RCC 7860 (cell line): ENCODE measurements at regions not wholly inside any gene's neighbourhood (a gene's known extent, or its start where the extent isn't known, plus 50 kb on each side); places are given as distances from the start of the nearest gene placed in this dataset.
"Not testable (repeated sequence)": the region's sequence is repeated elsewhere in the genome, so short reads cannot be mapped to it uniquely, and the experiment has no call there.

Experiments
- DNase-seq: peaks from one replicate; pipeline ENCODE4 v3.0.0-alpha.2; 2015; ENCODE audit warnings: low spot score
- FAIRE-seq: peaks from 2 replicates; lab custom pipeline; 2012; peaks lifted over from hg19 to GRCh38; lab: Jason Lieb, UNC

DNA sequence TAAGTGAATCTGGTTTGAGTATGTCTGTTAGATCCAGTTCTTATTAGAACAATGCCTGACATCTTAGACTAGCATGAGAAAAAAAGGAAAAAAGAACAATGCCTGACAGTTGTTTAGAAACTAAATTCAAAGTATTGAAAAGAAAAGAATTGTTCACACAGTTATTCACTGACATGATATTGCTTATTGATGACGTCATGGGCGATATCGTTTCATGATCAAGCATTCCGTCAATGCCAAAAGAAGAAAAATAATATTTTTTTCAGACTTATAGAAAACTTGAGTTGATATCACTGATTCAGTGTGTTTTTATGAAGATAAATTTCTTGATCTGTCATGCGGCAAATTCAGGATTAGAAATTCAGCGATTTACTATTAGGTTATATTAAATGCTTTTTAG lies 196.5 kb upstream of the AGR3 start:
- no peak for FAIRE-seq
- DNase-seq: no peak

DNA sequence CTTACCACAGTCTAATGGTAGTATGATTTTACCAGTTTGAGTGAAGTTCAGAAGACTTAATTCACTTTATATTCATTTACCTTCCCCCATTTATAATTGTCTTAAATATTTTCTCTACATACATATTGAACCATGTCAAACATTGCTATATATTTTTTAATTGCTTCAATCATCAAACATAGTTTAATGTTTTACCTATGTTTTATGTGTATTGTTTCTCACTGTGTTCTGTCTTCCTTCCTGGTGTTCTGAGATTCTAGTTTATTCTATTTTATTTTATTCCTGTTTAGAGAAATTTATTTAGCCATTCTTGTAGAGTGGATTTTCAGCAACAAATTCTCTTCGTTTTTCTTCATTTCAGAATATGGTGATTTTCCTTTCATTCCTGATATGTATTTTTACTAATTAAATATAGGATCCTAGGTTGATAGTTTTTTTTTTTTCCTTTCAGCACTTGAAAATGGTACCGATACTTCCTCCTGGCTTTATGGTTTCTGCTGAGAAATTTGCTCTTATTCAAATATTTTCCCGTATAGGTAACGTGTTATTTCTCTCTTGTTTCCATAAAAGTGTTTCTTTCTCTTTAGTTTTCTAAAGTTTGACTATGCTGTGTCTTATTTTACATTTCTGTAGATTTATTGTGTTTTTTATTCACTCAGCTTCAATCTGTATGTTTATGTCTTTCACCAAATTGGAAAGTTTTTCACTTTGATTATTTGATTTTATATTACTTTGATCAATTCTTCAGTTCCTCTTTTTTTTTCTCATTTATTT lies 201.8 kb upstream of the AGR3 start:
- DNase-seq (no peak), FAIRE-seq (peak; percentile 55)

DNA sequence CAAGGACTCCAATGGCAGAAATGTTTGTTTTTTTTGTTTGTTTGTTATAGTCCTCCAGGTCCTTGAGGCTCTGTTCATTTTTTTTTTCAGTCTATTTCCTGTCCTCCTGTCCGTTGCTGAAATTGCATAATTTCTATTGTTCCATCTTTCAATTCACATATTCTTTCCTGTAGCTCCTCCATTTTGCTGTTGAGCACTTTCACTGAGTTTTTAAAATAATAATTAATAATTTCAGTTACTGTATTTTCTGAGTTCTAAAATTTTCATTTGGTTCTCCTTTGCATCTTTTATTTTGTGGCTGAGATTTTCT lies 202.3 kb upstream of the AGR3 start:
- FAIRE-seq (no peak), DNase-seq (no peak)

DNA sequence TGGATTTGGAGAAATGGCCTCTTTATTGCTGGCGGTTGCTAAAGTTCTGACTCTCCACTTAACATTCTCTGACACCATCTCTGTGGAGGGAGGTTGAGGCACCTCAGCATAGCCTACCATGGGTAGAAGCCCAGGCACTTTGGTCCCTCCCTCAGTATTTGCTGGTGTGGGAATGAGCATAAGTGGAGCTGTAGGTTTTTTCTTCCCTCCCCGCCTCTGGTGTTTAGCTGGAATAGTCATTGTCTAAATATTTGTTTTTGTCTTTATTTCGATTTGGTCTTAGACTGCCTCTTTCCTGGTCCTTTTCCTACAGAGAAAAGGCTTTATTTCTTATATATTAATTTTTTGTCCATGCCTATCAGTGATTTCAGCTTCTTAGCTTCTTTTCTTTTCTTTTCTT lies 203.4 kb upstream of the AGR3 start:
- FAIRE-seq (no peak), DNase-seq (no peak)

DNA sequence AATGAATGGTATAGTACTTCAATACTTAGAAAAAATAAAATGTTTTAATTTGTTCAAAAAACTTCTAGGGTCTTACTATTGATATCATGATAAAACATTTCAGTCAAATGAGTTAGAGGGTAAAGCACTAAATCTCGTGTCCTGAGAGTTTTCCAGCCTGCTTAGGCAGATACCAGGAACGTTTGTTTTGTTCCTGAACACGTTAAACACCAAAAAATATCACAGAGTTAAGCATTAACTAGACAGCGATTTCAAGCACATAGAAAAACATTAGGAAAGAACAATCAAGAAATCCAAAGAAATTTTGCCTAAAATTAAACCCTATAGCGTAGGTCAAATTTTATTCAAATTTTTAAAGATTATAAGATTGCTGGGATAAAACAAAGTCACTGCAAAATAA lies 204.6 kb upstream of the AGR3 start:
- FAIRE-seq (no peak), DNase-seq (no peak)

DNA sequence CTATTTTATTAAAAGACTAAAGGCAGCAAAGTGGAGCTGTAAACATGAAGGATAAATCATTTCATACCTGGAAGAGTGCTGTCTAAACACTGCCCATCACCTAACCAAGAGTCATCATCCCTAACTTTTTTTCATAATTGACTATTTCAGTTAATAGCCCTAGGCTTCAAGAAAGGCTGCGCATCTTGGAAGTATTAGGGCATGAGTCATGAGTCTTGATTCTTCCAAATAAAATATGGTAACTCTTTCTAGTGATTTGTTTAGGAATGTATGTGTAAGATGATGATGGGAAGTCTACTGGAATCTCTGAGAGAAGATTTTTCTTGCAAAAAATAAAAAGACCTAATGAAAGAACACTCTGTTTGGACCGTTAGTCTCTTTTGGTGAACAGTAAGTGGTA lies 207.7 kb upstream of the AHR start:
- no peak for FAIRE-seq

DNA sequence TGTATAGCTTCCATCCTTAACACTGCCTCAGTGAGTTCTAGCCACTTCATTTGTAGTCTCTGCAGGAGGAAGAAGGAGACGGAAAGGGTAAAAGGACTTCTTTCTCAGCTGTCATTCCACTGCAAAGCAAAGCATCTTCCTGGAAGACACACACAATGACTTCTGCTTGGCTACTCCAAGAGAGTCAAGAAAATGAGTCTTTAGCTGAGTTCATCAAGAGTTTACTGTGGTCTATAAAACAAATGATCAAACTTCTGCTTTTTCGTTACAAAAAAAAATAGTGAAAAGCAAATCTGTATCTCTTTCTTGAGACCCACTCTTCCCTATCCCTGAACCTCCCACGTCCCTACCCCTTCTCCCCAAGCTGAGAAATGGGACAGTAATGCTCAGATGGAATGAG lies 205.0 kb upstream of the AHR start:
- FAIRE-seq: no peak
- DNase-seq: no peak

More for the DNA sequence above, 207.7 kb upstream of the AHR start:
- no peak for DNase-seq

DNA sequence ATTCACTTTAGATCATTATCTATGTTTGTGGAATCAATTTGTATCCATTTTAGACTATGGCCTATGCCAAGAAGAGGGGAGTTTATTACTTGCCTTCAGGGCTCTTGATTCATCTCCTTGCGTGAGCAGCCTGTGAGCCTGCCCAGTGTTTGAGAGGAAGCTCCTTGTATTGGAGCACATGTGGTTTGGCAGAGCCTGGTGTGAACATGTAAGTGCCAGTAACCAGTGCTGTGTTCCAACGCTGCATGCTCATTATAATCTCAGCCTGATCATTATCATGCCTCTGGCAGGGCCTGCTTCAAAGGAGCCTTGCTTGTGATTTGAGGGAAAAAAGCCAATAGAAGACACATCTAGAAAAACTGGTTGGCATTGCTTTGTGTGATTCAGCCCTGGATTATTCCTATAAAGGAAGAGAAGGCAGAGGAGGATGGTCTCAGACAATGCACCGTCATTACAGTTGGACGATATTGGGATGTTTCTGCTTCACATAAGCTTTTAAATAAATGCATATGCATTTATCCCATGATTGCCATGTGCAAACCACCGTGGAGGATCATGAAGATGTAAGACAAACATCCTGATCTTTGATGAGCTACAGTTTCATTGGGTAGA lies 203.4 kb upstream of the AHR start:
- no peak for FAIRE-seq

DNA sequence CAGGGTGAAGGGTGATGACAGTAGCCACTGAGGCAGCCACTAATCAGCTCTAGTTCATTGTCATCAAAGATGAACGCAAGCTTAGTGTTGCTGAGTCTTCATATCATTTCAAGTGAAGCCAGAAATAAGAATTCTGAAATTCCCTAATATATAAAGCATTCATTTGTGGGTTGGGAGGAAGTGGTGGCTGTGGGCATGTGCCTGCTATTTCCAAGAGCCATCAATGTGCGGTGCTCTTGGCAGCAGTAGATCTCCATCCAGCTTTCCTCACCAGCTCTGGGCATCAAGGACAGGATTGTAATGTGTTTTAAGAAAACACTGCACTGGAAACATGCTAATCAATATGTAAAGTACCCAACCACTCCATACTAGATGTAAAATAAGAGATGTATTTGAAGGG lies 202.5 kb upstream of the AHR start:
- DNase-seq: no peak
- FAIRE-seq: no peak

More for the DNA sequence above, 203.4 kb upstream of the AHR start:
- no peak for DNase-seq

DNA sequence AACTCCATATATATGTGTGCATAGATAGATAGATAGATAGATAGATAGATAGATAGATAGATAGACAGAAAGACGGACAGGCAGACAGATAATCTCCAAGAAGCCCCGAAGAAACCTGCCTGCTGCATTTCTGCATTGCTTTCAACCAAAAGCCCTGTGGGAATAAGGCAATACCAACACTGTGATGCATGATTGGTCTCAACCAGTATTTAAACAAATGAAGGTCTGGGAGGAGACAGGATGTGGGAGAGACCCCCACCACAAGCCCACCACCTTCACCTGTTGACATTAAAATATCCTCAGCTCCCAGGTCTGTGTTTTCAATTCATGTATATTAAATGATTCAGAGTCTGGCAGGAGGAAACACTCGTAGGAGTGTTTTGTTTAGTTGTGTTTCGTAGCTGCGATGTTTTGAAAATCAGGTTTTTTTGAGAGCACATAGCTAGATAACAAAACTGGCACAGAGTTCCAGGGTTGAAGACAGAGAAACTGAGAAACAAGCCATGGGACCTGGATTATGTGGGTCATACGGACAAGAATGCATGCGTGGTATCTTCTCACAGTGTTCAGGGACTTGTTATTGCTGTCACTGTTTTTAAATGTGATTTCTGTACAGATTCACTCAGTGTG lies 200.7 kb upstream of the AHR start:
- no peak for DNase-seq
- no peak for FAIRE-seq

DNA sequence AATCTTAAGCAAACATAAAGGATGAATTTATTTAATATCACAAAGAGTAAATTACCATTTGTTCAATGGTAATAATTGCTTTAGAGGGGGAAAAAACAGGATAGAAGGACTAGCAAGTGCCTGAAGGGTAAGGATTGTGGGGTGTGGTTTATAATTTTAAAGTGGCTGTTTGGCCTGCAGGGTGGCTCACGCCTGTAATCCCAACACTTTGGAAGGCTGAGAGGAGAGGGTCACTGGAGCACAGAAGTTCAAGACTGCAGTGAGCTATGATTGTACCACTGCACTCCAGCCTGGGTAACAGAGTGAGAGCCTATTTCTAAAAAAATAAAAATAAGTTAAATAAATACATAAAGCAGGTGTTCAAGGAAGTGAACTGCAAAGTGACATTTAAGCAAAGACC lies 199.9 kb upstream of the AHR start:
- DNase-seq (no peak), FAIRE-seq (no peak)

DNA sequence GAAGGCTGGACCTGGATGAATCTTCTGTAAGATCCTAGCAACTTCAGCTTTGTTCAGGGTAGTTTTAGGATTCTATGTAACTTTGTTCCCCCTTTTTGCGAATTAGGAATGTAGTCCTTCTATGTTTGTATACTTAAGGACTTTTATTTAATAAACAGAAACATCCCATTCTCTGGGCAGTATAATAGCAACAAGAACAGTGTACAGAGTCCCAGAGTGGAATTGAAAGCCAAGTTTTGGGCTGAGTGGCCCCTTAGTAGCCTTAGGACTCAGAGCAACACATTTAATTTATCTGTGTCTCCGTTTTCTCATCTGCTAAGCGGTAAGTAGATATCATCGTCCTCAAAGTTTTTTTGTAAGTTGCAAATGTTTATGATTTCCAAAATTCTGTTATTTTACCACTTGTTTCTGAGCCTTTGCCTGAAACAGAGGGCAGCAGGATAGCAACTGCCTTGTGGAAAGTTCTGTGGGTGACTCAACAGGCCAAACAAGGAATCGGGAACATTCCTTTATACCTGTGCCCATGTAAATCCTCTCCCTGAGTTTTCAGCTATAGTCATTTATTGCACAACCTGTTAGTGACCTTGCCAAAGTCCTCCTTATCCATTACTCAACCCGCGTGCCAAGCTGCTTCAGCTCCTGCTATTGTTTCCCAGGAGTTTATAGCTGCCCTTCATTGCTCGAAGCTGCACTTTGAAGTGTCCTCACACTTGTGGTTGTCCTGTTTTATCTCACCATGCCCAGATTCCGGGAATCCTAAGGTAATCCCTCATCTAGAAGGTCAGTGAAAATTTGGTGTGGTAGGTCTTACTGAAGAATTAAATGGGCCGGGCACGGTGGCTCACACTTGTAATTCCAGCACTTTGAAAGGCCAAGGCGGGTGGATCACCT lies 199.1 kb upstream of the AHR start:
- no peak for FAIRE-seq
- DNase-seq: no peak

DNA sequence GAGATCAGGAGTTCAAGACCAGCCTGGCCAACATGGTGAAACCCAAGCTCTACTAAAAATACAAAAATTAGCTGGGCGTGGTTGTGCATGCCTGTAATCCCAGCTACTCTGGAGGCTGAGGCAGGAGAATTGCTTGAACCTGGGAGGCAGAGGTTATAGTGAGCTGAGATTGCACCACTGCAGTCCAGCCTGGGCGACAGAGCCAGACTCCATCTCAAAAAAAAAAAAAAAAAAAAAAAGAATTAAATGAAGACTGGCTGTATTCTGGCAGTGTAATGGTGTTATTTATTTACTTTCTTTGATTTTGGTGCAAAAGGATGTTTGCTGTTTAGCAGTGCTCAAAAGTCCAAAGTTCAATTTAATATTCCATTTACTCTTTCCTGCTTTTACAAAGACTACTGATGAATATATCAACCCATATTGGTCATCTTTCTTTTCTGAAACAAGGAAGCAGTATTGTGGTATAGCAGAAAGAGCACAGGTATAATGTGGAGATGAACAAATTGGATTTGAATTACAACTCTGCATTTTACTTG lies 198.4 kb upstream of the AHR start:
- not testable (repeated sequence) for DNase-seq, FAIRE-seq

DNA sequence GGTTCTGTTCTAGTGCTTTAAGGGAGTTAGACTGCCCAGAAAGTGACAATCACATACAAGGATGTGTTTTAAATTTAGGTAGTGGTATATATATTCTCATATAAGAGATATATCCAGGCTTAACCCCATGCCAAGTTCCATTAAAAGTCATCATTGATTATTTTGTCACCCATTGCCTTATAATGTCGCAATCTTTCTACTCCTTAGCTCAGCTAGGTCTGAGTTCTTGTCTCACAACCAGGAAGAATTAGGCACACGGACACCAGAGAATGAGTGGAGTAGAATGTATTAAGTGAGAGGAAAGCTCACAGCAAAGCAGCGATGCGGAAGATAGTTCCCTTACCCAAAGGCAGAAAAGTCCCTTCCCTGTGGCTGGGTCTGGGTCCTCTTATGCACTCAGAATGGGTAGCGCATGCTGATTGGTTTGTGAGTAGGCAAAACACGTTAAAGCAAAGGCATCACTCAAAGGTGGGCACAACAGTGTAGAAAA lies 197.2 kb upstream of the AHR start:
- DNase-seq (no peak), FAIRE-seq (no peak)

DNA sequence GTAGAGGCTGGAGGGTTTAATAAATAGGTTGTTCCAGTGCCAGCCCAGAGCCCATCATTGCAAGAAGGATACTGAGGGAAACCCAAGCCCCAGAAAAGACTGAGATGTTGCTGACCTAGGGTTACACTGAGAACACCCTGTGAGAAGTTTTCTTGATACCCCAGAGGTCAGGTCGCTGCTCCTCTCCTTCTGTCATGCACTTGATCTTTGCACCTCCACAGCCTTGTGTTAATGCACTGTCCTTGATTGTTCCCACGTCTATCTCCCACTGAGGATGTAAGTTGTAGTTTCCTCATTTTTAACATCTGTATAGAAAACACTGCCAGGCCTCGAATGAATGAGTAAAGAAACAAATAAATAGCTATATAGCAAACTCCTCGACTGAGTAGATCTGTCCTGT lies 195.3 kb upstream of the AHR start:
- FAIRE-seq (no peak), DNase-seq (no peak)

DNA sequence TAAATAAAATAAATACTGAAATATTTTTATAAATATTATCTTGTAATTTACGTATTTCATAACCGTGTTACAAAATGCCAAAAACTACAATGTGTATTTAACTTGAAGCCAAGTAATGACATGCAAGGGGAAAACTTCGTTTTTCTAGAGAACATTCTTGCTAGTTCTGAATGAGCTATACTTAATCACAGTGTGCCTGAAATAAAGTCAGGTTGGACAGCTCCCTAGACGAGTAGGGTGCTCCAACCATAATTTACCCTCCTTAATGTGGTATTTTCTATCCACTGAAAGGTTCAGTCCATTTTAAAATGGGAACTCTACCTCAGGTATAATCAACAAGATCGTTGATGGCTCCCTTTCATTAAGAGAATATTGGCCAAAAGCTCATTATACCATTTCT lies 194.5 kb upstream of the AHR start:
- FAIRE-seq: no peak

DNA sequence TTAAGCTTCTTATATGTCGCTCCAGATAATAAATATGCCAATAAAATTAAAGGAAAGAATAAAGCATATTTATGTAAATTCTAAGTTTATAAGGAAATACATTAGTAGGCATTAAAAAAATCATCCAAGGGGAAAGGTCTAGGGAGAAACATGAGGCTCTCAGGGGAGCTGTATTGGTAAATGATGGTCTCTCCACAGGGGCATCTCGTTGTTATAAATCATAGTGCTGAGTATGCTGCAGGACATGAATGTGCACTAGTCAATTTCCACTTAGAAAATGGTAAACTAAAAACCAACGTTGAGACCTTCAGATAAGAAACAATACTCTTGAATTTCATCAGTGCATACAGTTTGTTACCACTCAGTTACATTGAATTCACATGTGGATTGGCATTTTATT lies 194.0 kb upstream of the AHR start:
- DNase-seq: no peak
- no peak for FAIRE-seq

More for the DNA sequence above, 194.5 kb upstream of the AHR start:
- DNase-seq: no peak

DNA sequence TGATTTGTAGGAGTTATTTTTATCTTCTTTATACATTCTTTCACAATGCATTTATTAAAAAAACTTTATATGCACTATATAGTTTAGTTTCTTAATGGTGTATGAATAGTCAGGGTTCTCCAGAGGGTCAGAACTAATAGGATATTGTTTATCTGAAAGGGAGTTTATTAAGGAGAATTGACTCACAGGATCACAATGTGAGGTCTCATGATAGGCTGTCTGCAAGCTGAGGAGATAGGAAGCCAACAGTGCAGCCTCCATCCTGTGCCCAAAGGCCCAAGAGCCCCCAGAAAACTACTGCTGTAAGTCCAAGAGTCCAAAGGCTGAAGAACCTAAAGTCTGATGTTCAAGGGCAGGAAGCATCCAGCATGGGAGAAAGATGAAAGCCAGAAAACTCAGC lies 192.8 kb upstream of the AHR start:
- FAIRE-seq: no peak
- DNase-seq: no peak

DNA sequence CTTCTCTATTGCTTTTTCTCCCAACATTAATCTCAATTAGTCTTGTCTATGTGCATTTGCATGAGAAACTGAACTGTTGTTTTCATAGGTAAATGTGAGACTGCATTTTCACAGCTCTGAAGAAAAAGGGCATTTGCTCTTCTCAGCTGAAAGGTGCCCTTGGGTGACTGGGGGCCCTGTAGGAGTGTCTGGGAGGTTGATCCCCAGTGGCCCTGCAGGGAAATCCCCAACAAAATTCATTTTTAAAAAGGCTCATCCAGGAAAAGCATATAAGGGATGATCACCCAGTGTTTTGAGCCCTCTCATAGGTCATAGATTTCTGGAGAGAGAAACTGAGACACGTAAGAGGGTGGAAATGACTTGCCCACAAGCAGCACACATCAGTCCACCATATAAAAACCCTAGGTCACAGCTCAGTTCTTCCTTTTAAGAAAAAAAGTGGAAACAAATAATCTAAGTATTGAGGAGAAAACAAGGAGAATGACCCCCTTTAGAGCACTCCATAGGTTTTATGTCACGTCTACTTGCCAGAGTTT lies 190.3 kb upstream of the AHR start:
- no peak for FAIRE-seq
- no peak for DNase-seq

DNA sequence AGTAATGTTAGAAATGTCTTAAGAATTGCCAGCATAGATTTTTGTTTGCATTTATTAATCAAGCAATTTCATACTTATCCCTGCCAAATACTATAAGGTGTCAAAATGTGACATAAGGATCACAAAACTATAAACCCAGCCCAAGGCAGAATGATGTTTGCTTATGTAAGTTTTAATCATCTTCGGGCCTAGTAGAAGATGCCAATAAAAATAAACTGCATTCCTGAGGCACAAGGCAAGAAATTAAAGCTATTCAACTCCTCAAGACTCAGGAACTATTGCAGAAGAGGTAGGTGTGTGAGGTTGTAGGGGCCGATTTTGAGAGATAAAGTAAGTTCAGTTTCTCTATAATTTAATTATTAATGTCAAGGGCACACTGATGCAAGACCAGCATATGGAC lies 189.4 kb upstream of the AHR start:
- DNase-seq: no peak
- no peak for FAIRE-seq

DNA sequence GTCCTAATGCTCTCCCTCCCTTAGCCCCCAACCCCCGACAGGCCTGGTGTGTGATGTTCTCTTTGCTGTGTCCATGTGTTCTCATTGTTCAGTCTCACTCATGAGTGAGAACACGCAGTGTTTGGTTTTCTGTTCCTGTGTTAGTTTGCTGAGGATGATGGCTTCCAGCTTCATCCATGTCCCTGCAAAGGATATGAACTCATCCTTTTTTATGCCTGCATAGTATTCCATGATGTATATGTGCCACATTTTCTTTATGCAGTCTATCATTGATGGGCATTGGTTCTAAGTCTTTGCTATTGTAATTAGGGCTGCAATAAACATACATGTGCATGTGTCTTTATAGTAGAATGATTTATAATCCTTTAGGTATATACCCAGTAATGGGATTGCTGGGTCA lies 184.7 kb upstream of the AHR start:
- FAIRE-seq, DNase-seq: not testable (repeated sequence)
